ENCODE measurements at regions not wholly inside any gene's neighbourhood (a gene's known extent, or its start where the extent isn't known, plus 50 kb on each side); places are given as distances from the start of the nearest gene placed in this dataset.

DNA sequence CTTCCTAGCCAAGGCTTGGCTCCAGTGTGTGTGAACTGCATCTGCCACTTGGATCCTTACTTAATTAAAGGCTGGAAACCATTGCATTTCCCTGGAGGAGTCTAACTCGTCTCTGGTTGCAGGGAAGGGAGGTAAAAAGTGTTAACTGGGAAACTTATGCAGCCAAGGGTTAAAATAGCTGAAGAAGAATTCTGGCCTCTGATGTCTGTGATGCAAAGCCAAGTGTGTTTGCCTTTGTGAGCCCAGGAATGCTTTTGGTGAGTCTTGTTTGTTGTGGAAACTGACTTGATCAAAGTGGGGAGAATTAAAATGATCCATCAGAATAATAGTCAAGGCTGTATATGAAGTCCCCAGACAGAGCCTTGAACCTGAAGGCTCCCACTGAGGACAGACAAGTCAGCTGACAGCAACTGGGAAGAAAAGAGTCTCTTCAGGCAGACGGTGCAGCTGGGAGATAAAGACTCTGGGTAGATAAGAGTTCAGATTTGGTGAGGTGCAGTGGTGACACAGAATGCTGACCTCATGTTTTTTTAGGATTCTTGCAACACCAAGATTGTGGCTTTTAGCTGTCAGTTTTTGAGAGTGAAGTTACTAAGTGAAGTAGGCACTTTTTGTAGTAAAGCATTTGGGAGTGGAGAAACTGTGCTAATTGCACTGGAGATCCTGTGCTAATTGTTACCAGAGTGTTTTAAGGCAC lies 59.5 kb upstream of the WLS start:
- no peak for DNase-seq

DNA sequence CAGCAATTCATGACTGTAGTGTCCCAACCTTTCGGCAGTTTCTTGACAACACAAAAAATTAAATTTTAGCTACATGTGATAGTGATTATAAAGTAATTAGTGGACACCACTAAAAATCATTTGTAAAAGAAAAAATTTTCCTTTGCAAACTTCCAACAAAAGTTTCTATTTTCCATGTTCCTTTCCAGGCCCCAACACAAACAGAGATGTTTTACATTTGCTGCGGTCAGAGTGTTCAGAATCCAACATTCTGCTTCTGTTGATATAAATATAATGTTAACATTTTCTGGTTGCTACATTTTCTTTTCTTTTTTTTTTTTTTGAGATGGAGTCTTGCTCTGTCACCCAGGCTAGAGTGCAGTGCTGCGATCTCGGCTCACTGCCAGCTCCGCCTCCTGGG lies 54.9 kb upstream of the WLS start:
- DNase-seq: no peak

- no peak for DNase-seq
Measured at GRCh38 chr1:68285046-68285445, 52.7 kb upstream of the WLS start.

- no peak for DNase-seq
Measured at GRCh38 chr1:68281946-68282615, 49.8 kb upstream of the WLS start.
